Endodermal cell (in vitro differentiated cells): ENCODE measurements at regions not wholly inside any gene's neighbourhood (a gene's known extent, or its start where the extent isn't known, plus 50 kb on each side); places are given as distances from the start of the nearest gene placed in this dataset.

Source experiments
- DNase-seq: peaks from one replicate; pipeline ENCODE4 v3.0.0-alpha.2; 2017
- H3K27ac ChIP-seq: 2 replicates; pipeline ENCODE4 v1.5.1; 2013; ENCODE audit warnings: mild to moderate bottlenecking, low read depth, low read length, moderate library complexity
- H3K27me3 ChIP-seq: 2 replicates; pipeline ENCODE4 v1.6.1; 2013; ENCODE audit warnings: mild to moderate bottlenecking, low read length, moderate library complexity; ENCODE audit not compliant: insufficient read depth, control insufficient read depth, poor library complexity, severe bottlenecking
- H3K36me3 ChIP-seq: 2 replicates; pipeline ENCODE4 v1.7.0; 2013; ENCODE audit warnings: mild to moderate bottlenecking, low read length, moderate library complexity; ENCODE audit not compliant: control insufficient read depth, insufficient read depth
- H3K4me1 ChIP-seq: one replicate; pipeline ENCODE4 v1.7.0; 2013; ENCODE audit warnings: low read length; ENCODE audit not compliant: control insufficient read depth, insufficient read depth
- H3K4me3 ChIP-seq: 2 replicates; pipeline ENCODE4 v1.5.1; 2013; ENCODE audit warnings: mild to moderate bottlenecking, low read length, moderate library complexity
- H3K9ac ChIP-seq: 2 replicates; pipeline ENCODE4 v1.6.1; 2013; ENCODE audit warnings: mild to moderate bottlenecking, low read length, moderate library complexity; ENCODE audit not compliant: poor library complexity, severe bottlenecking; ENCODE audit errors: extremely low read depth
- H3K9me3 ChIP-seq: 2 replicates; pipeline ENCODE4 v1.6.1; 2013; ENCODE audit warnings: mild to moderate bottlenecking, low read length, moderate library complexity; ENCODE audit not compliant: control insufficient read depth
- H3K27ac Mint-ChIP-seq: 2 replicates; pipeline ENCODE4 v1.8.0; 2020; ENCODE audit warnings: mixed read lengths
- H3K27me3 Mint-ChIP-seq: 2 replicates; pipeline ENCODE4 v1.8.0; 2021; ENCODE audit warnings: mild to moderate bottlenecking, mixed read lengths; ENCODE audit not compliant: insufficient read depth
- H3K36me3 Mint-ChIP-seq: 2 replicates; pipeline ENCODE4 v1.8.0; 2020; ENCODE audit warnings: low read depth, mixed read lengths
- H3K4me1 Mint-ChIP-seq: 2 replicates; pipeline ENCODE4 v1.8.0; 2020; ENCODE audit warnings: mixed read lengths
- H3K4me3 Mint-ChIP-seq: 2 replicates; pipeline ENCODE4 v1.8.0; 2020; ENCODE audit warnings: mild to moderate bottlenecking, moderate library complexity, mixed read lengths
- H3K9me3 Mint-ChIP-seq: 2 replicates; pipeline ENCODE4 v1.8.0; 2020; ENCODE audit warnings: mild to moderate bottlenecking, mixed read lengths
- CTCF ChIP-seq: fragments of 200-600 bp; sonication (generic); conservative IDR thresholded peaks from 2 replicates; pipeline ENCODE4 v1.5.0; 2021; ENCODE audit warnings: antibody characterized with exemption, mild to moderate bottlenecking
- WGBS, 2 experiments: methylation state at CpG; one replicate each; pipeline versions ENCODE4 v1.1.5 to v1.1.7; 2013; ENCODE audit warnings: missing lambda C conversion rate in 2 of 2, mixed read lengths in 1 of 2; ENCODE audit not compliant: insufficient coverage in 1 of 2, insufficient read length in 1 of 2; 5-methylcytosine and 5-hydroxymethylcytosine counted together

GRCh38 chr2:129256642-129257041, 722.8 kb upstream of the RAB6C start:
- 76 to 79% methylated on average over 2 of the region's 2 CpGs for WGBS, 2 experiments
- Mint-ChIP-seq H3K27ac (no peak overlapping the region), H3K9me3 (peaks cover 9% of the 10 kb centered on the region), H3K27me3 (peaks cover 2% of the 10 kb centered on the region), H3K4me3 (no peak overlapping the region), H3K4me1 (no peaks in the 10 kb centered on the region), H3K36me3 (no peaks in the 10 kb centered on the region)
- no peaks in the 10 kb centered on the region for H3K27me3 ChIP-seq
- no peak for TF ChIP-seq CTCF
- no peak overlapping the region for H3K4me3 ChIP-seq
- H3K9me3 ChIP-seq, result no peaks in the 10 kb centered on the region
- no peak overlapping the region for H3K9ac ChIP-seq
- no peak for DNase-seq
- no peaks in the 10 kb centered on the region for H3K4me1 ChIP-seq
- no peaks in the 10 kb centered on the region for H3K36me3 ChIP-seq
- H3K27ac ChIP-seq, result no peak overlapping the region

GRCh38 chr2:129262934-129263333, 716.5 kb upstream of the RAB6C start:
- no peaks in the 10 kb centered on the region for H3K4me1 Mint-ChIP-seq
- H3K36me3 Mint-ChIP-seq, result no peaks in the 10 kb centered on the region
- H3K4me1 ChIP-seq, result no peaks in the 10 kb centered on the region
- no peak for TF ChIP-seq CTCF
- H3K27me3 ChIP-seq, result no peaks in the 10 kb centered on the region
- H3K27ac Mint-ChIP-seq, result no peak overlapping the region
- peaks cover 4% of the 10 kb centered on the region for H3K9me3 ChIP-seq
- no peak overlapping the region for H3K4me3 ChIP-seq
- H3K36me3 ChIP-seq, result no peaks in the 10 kb centered on the region
- H3K4me3 Mint-ChIP-seq, result no peak overlapping the region
- H3K27me3 Mint-ChIP-seq, result peaks cover 1% of the 10 kb centered on the region
- H3K9ac ChIP-seq, result no peak overlapping the region
- no peak for DNase-seq
- no peak overlapping the region for H3K27ac ChIP-seq
- peaks cover 17% of the 10 kb centered on the region for H3K9me3 Mint-ChIP-seq

GRCh38 chr2:129263939-129264338, 715.5 kb upstream of the RAB6C start:
- Mint-ChIP-seq H3K36me3 (no peaks in the 10 kb centered on the region), H3K4me1 (no peaks in the 10 kb centered on the region), H3K9me3 (peaks cover 20% of the 10 kb centered on the region), H3K27me3 (peaks cover 1% of the 10 kb centered on the region), H3K27ac (no peak overlapping the region), H3K4me3 (no peak overlapping the region)
- Histone ChIP-seq H3K36me3 (no peaks in the 10 kb centered on the region), H3K4me1 (no peaks in the 10 kb centered on the region), H3K4me3 (no peak overlapping the region), H3K27me3 (no peaks in the 10 kb centered on the region), H3K9me3 (peaks cover 7% of the 10 kb centered on the region), H3K27ac (no peak overlapping the region), H3K9ac (no peak overlapping the region)
- no peak for DNase-seq
- no peak for TF ChIP-seq CTCF
